BJ (cell line): ENCODE measurements at regions not wholly inside any gene's neighbourhood (a gene's known extent, or its start where the extent isn't known, plus 50 kb on each side); places are given as distances from the start of the nearest gene placed in this dataset.

Source experiments
- CTCF ChIA-PET: fragments of 350-600 bp; formaldehyde crosslinking; extraction: SDS; loops from one replicate; lab custom pipeline; 2021; ENCODE audit warnings: antibody characterized with exemption, inconsistent platforms; lab: Yijun Ruan, JAX
- POLR2A ChIA-PET: fragments of 300-600 bp; sonication (Branson Sonifier 250); formaldehyde crosslinking; extraction: SDS; loops from one replicate; lab custom pipeline; 2021; ENCODE audit warnings: antibody characterized with exemption; lab: Charles Lee
- DNase-seq: peaks from one replicate; pipeline ENCODE4 v3.0.0-alpha.2; 2011; ENCODE audit warnings: low read depth
- H3K27me3 ChIP-seq: 2 replicates; pipeline ENCODE4 v1.6.0; 2011; ENCODE audit warnings: low read length; ENCODE audit not compliant: control insufficient read depth, insufficient read depth
- H3K36me3 ChIP-seq: 2 replicates; pipeline ENCODE4 v1.5.1; 2011; ENCODE audit warnings: low read length; ENCODE audit not compliant: control insufficient read depth, insufficient read depth
- H3K4me3 ChIP-seq: 2 replicates; pipeline ENCODE4 v1.5.1; 2011; ENCODE audit warnings: low read depth, mild to moderate bottlenecking, control low read depth, low read length
- TF ChIP-seq, protein P1 (sequence below): IDR thresholded peaks from 2 replicates; pipeline ENCODE4 v1.5.1; 2011; ENCODE audit warnings: low read depth, mild to moderate bottlenecking, control low read depth, inconsistent platforms, low read length, moderate library complexity; ENCODE audit not compliant: insufficient read depth

DNA sequence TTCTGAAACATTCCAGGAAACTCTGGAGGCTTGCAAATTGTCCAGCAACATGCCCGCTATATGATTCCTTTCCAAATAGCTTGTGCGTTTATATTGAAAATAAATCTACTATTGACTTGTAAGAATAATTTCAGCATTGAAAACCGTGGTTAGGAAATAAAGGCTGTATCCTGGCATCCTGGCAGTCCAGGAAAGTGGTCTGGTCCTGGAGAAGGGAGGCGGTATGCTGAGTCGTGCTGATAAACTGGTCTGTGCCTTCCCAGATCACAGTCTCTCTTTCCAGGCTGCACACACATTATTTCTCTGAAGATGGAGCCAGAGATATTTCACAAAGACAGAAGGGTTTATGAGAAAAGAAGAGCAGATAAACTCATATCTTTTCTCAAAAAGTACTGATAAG is 350.1 kb upstream of the COBL start:
- no peak overlapping the region for H3K4me3 ChIP-seq
- no peaks in the 10 kb centered on the region for H3K27me3 ChIP-seq
- POLR2A ChIA-PET: no interaction called here
- TF ChIP-seq, protein P1, sequence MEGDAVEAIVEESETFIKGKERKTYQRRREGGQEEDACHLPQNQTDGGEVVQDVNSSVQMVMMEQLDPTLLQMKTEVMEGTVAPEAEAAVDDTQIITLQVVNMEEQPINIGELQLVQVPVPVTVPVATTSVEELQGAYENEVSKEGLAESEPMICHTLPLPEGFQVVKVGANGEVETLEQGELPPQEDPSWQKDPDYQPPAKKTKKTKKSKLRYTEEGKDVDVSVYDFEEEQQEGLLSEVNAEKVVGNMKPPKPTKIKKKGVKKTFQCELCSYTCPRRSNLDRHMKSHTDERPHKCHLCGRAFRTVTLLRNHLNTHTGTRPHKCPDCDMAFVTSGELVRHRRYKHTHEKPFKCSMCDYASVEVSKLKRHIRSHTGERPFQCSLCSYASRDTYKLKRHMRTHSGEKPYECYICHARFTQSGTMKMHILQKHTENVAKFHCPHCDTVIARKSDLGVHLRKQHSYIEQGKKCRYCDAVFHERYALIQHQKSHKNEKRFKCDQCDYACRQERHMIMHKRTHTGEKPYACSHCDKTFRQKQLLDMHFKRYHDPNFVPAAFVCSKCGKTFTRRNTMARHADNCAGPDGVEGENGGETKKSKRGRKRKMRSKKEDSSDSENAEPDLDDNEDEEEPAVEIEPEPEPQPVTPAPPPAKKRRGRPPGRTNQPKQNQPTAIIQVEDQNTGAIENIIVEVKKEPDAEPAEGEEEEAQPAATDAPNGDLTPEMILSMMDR: no peak
- DNase-seq: no peak
- no peaks in the 10 kb centered on the region for H3K36me3 ChIP-seq
- CTCF ChIA-PET: no interaction called here

DNA sequence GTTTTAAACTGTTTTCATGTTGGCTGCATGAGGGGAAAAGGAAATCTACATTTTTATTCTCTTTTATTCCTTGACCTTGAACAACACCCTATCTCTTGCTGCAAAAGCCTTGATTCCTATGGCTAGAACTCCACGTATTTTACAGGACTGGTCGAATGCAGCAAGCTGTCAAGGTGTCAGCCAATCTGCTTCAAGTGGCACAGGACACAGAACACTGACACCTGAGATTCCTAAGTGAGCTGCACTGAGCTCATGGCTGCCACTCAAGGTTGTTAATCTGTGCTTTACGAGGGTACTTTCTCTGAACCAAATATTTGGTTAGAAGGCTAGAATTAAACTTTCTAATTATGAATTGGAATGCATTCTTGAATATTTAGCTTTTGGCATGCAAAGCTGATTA is 349.7 kb upstream of the COBL start:
- Histone ChIP-seq H3K36me3 (no peaks in the 10 kb centered on the region), H3K4me3 (no peak overlapping the region), H3K27me3 (no peaks in the 10 kb centered on the region)
- TF ChIP-seq, protein P1: no peak
- ChIA-PET POLR2A (no interaction called here), CTCF (no interaction called here)
- DNase-seq: no peak

DNA sequence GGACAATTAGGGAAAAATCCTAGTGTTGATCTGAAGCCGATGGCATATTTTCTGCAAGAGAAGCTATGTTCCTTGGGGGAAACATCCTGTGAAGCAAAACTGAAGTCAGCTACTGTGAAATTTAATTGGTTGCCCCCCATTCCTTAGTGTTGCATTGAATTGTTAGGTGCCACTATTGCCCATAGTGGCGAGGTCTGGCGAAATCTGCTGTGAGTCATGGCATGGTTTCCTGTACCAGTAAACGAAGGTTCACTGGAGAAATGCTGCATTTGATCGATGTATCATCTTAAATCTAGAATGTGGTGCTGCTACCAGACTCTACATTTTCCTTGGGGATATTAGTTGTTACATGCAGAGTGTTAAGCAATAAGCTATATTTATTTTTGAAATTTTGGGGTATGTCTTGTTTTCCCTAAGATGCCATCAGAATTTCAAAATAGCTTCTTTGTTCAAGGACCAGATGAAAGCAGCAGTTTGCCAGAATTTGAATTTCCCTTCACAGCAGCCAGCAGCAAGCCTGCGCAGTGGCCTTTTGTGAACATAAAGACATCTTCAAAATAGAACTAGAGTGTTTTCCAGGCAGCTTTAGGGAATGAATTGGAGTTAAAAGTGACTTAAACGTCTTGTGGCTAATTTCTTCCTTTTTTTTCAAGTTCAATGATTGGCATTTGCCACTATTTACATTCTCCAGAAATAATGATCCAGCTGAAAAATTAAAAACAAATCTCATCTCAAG is 348.6 kb upstream of the COBL start:
- H3K36me3 ChIP-seq: no peaks in the 10 kb centered on the region
- H3K4me3 ChIP-seq: no peak overlapping the region
- no peak for DNase-seq
- H3K27me3 ChIP-seq: no peaks in the 10 kb centered on the region
- CTCF ChIA-PET: no interaction called here
- TF ChIP-seq, protein P1: no peak
- POLR2A ChIA-PET: no interaction called here

DNA sequence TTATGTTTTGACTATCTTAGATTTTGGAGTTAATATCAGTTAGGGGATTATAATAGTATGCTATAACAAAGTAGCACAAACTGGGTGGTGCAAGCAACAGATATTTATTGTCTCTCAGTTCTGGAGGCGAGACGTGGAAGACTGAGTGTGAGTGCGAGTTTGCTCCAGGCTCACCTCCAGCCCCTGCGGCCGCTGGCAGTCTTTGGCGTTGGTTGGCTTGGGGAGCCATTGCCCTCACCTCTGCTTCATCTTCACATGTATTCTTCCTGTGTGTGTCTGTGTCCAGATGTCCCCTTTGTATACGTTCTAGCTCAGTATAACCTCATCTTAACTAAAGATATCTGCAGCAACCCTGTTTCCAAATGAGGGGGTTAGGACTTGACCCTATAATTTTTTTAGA is 343.9 kb upstream of the COBL start:
- Histone ChIP-seq H3K27me3 (no peaks in the 10 kb centered on the region), H3K36me3 (no peaks in the 10 kb centered on the region), H3K4me3 (no peak overlapping the region)
- POLR2A ChIA-PET: interaction anchor here (0.5 kb wide), 1 partner anchor 122 kb away, joined by 7 read pairs; no protein-coding TSS in a partner anchor
- no peak for DNase-seq
- TF ChIP-seq, protein P1: no peak
- CTCF ChIA-PET: no interaction called here

DNA sequence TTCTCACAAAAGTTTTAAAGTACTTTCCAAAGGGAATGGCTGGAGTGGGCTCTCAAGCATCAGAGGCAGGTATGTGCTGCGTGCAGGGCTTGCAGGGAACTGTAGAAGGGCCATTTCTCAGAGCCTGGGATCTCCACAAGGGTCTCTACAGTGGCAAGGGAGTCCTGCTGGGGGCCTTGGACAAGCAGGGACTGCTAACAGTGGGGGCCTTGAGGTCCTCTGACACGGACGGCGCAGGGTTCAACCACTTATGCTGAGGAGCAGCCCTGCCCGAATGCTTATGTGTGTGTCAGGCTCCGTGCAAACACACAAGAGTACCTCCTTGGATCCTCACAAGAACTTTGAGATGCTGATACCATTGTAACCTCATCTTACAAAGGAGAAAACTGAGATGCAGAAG is 342.1 kb upstream of the COBL start:
- ChIA-PET CTCF (no interaction called here), POLR2A (no interaction called here)
- TF ChIP-seq, protein P1: no peak

More for the DNA sequence above, 342.1 kb upstream of the COBL start:
- Histone ChIP-seq H3K27me3 (no peaks in the 10 kb centered on the region), H3K36me3 (no peaks in the 10 kb centered on the region), H3K4me3 (no peak overlapping the region)
- no peak for DNase-seq
